OCI-LY1 (cell line): ENCODE measurements at regions not wholly inside any gene's neighbourhood (a gene's known extent, or its start where the extent isn't known, plus 50 kb on each side); places are given as distances from the start of the nearest gene placed in this dataset.

Source experiments
- H2AFZ ChIP-seq: fragments of 200-600 bp; sonication (generic), shearing (Covaris generic); 2 replicates; pipeline ENCODE4 v1.6.0; 2014; ENCODE audit warnings: antibody characterized with exemption, mild to moderate bottlenecking, low read length
- H3F3A ChIP-seq: fragments of 200-600 bp; sonication (generic), shearing (Covaris generic); 2 replicates; pipeline ENCODE4 v1.6.0; 2014; ENCODE audit warnings: mild to moderate bottlenecking, antibody characterized with exemption, low read length, moderate library complexity; ENCODE audit not compliant: insufficient read depth
- H3K27ac ChIP-seq: fragments of 200-600 bp; sonication (generic); 2 replicates; pipeline ENCODE4 v1.5.1; 2014; ENCODE audit warnings: low read length, mixed run types, mild to moderate bottlenecking, low read depth; ENCODE audit not compliant: poor library complexity, severe bottlenecking
- H3K27me3 ChIP-seq: fragments of 200-600 bp; sonication (generic); 2 replicates; pipeline ENCODE4 v1.6.0; 2014; ENCODE audit warnings: antibody characterized with exemption, mild to moderate bottlenecking, low read length, moderate library complexity; ENCODE audit not compliant: insufficient read depth
- H3K36me3 ChIP-seq: fragments of 200-600 bp; sonication (generic); 2 replicates; pipeline ENCODE4 v1.6.1; 2014; ENCODE audit warnings: mild to moderate bottlenecking, antibody characterized with exemption, low read length, moderate library complexity, mixed read lengths; ENCODE audit not compliant: insufficient read depth
- H3K4me1 ChIP-seq: fragments of 200-600 bp; sonication (generic); 2 replicates; pipeline ENCODE4 v1.5.1; 2014; ENCODE audit warnings: mild to moderate bottlenecking, low read length, moderate library complexity; ENCODE audit not compliant: insufficient read depth, severe bottlenecking
- H3K4me2 ChIP-seq: fragments of 200-600 bp; sonication (generic), shearing (Covaris generic); 2 replicates; pipeline ENCODE4 v1.6.1; 2014; ENCODE audit warnings: low read length
- H3K4me3 ChIP-seq: fragments of 200-600 bp; sonication (generic); 2 replicates; pipeline ENCODE4 v1.5.1; 2014; ENCODE audit warnings: low read length, low read depth, mild to moderate bottlenecking, mixed read lengths; ENCODE audit not compliant: poor library complexity, severe bottlenecking
- H3K79me2 ChIP-seq: fragments of 200-600 bp; shearing (Covaris generic); 2 replicates; pipeline ENCODE4 v1.6.1; 2016; ENCODE audit warnings: mixed run types, low read length, mixed read lengths; ENCODE audit not compliant: insufficient read depth
- H3K9ac ChIP-seq: fragments of 200-600 bp; sonication (generic), shearing (Covaris generic); 2 replicates; pipeline ENCODE4 v1.6.1; 2014; ENCODE audit warnings: mild to moderate bottlenecking, low read length, mixed read lengths
- H3K9me2 ChIP-seq: fragments of 200-600 bp; sonication (generic), shearing (Covaris generic); 2 replicates; pipeline ENCODE4 v1.6.1; 2014; ENCODE audit warnings: low read depth, mild to moderate bottlenecking, low read length, mixed read lengths
- H3K9me3 ChIP-seq: fragments of 200-600 bp; shearing (Covaris generic); 2 replicates; pipeline ENCODE4 v1.6.1; 2014; ENCODE audit warnings: low read length, mixed read lengths
- H4K20me1 ChIP-seq: fragments of 200-600 bp; sonication (generic), shearing (Covaris generic); 2 replicates; pipeline ENCODE4 v1.6.0; 2016; ENCODE audit warnings: mild to moderate bottlenecking, low read length; ENCODE audit not compliant: insufficient read depth
- EZH2 ChIP-seq: fragments of 200-600 bp; sonication (generic), shearing (Covaris generic); IDR thresholded peaks from 2 replicates; pipeline ENCODE4 v1.8.0; 2017; ENCODE audit warnings: borderline replicate concordance, mixed run types, mild to moderate bottlenecking, antibody characterized with exemption, low read length, moderate library complexity, mixed read lengths
- TF ChIP-seq, protein P1 (sequence below): fragments of 200-600 bp; sonication (generic), shearing (Covaris generic); IDR thresholded peaks from 2 replicates; pipeline ENCODE4 v1.5.1; 2017; ENCODE audit warnings: mild to moderate bottlenecking, antibody characterized with exemption, low read length, moderate library complexity, mixed read lengths

DNA sequence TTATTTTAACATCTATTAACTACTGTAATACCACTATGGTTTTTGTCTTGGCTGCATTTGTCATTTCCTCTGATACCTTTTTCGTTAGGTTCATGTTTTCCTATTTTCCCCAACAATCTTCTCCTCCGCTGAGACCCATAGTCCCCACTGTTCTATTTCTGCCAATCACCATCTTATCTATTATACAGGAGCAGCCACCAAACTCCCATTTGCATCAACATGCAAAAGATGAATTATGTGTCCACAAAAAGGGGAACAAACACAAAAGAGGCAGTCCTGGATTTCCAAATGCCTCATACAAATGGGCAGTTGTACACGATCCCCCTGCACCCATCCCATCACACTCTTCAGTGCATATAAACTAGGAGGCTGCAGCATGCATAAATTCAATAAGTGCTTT, 121.7 kb upstream of the MYLIP start:
- Histone ChIP-seq H3K4me2 (no peak overlapping the region), H3F3A (no peaks in the 10 kb centered on the region), H3K9me2 (no peaks in the 10 kb centered on the region), H3K36me3 (no peaks in the 10 kb centered on the region), H3K4me3 (no peak overlapping the region), H4K20me1 (no peaks in the 10 kb centered on the region), H2AFZ (no peak overlapping the region), H3K4me1 (no peaks in the 10 kb centered on the region), H3K27me3 (0 out of 2 replicates have a peak, but pooled peaks cover 3% of the 10 kb centered on the region), H3K79me2 (no peaks in the 10 kb centered on the region), H3K27ac (no peak overlapping the region), H3K9me3 (no peaks in the 10 kb centered on the region), H3K9ac (no peak overlapping the region)
- TF ChIP-seq EZH2 = no peak
- TF ChIP-seq, protein P1, sequence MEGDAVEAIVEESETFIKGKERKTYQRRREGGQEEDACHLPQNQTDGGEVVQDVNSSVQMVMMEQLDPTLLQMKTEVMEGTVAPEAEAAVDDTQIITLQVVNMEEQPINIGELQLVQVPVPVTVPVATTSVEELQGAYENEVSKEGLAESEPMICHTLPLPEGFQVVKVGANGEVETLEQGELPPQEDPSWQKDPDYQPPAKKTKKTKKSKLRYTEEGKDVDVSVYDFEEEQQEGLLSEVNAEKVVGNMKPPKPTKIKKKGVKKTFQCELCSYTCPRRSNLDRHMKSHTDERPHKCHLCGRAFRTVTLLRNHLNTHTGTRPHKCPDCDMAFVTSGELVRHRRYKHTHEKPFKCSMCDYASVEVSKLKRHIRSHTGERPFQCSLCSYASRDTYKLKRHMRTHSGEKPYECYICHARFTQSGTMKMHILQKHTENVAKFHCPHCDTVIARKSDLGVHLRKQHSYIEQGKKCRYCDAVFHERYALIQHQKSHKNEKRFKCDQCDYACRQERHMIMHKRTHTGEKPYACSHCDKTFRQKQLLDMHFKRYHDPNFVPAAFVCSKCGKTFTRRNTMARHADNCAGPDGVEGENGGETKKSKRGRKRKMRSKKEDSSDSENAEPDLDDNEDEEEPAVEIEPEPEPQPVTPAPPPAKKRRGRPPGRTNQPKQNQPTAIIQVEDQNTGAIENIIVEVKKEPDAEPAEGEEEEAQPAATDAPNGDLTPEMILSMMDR = no peak

DNA sequence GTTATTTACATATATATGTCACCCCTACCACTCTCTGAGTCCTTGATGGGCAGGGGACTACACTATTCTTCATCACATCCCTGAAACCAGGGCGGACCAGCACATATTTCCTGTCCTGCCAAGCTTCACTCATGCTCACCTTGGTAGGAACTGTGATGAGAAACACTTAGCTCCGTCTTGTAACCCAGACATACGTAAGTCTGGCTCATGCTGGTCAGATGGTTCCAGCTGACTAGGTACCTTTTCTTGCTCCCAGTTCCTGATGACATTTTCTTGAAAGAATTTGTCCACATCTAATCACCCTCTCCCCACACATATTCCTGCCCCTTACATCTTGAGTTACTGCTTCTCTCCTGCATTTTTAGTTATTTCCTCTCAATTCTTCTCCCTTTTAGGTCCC, 122.2 kb upstream of the MYLIP start:
- Histone ChIP-seq H3K27ac (no peak overlapping the region), H3K27me3 (0 out of 2 replicates have a peak, but pooled peaks cover 3% of the 10 kb centered on the region)

DNA sequence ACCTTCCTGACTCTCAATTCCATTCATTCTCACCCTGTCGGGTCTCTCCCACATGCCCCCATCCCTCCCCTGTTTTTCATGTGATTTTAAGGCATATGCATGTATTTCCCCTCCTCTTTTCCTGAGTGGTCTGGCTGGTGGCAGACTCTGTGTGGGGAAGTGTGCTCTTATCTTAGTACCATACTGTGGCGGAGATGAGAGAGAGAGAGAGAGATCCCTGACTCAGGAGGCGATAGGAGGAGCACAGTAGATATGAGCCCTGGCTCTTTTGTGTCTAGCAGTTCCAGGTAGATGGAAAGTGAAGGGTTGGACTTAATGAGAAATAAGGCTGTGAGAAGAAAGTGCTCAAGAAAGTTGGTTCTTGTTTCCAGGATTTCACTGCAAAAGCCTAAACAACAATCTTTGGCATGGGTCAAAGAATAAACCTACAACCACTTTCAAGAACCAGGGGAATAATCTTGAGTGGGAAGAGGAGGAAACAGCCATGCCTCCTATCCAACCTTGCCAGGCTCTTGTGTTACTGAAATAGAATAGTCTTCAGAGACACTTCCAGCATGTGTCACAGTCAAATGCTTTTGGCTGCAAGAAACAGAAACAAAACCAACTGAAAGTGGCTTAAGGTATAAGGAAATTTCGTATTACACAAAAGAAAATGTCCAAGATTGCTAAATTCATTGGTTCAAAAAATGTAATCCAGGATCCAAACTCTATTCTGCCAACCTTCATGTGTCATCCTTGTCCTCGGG, 123.8 kb upstream of the MYLIP start:
- no peaks in the 10 kb centered on the region for H3K4me1 ChIP-seq
- no peaks in the 10 kb centered on the region for H3K36me3 ChIP-seq
- no peak overlapping the region for H3K27ac ChIP-seq
- no peaks in the 10 kb centered on the region for H4K20me1 ChIP-seq
- H3K9me2 ChIP-seq = no peaks in the 10 kb centered on the region
- TF ChIP-seq EZH2 = no peak
- TF ChIP-seq, protein P1 = no peak
- no peaks in the 10 kb centered on the region for H3K9me3 ChIP-seq
- H3K4me3 ChIP-seq = no peak overlapping the region
- H3F3A ChIP-seq = no peaks in the 10 kb centered on the region
- H2AFZ ChIP-seq = no peak overlapping the region
- 0 out of 2 replicates have a peak, but pooled peaks cover 3% of the 10 kb centered on the region for H3K27me3 ChIP-seq
- no peaks in the 10 kb centered on the region for H3K79me2 ChIP-seq
- H3K4me2 ChIP-seq = no peak overlapping the region
- H3K9ac ChIP-seq = no peak overlapping the region

More for the DNA sequence above, 122.2 kb upstream of the MYLIP start:
- Histone ChIP-seq H3K4me2 (no peak overlapping the region), H3K36me3 (no peaks in the 10 kb centered on the region), H3F3A (no peaks in the 10 kb centered on the region), H3K9ac (no peak overlapping the region), H3K9me3 (no peaks in the 10 kb centered on the region), H4K20me1 (no peaks in the 10 kb centered on the region), H3K4me1 (no peaks in the 10 kb centered on the region), H2AFZ (no peak overlapping the region), H3K79me2 (no peaks in the 10 kb centered on the region), H3K4me3 (no peak overlapping the region), H3K9me2 (no peaks in the 10 kb centered on the region)
- no peak for TF ChIP-seq EZH2
- TF ChIP-seq, protein P1 = no peak
